ENCODE measurements at regions not wholly inside any gene's neighbourhood (a gene's known extent, or its start where the extent isn't known, plus 50 kb on each side); places are given as distances from the start of the nearest gene placed in this dataset.
"Not testable (repeated sequence)": the region's sequence is repeated elsewhere in the genome, so short reads cannot be mapped to it uniquely, and the experiment has no call there.

- H3K36me3 ChIP-seq (ENCODE audit: control insufficient read depth in 2 of 2, insufficient read depth in 2 of 2, low read length in 2 of 2): no peaks in the 10 kb centered on the region
- H3K4me3 ChIP-seq (ENCODE audit: low read length in 2 of 2): no peak overlapping the region
- H3K4me1 ChIP-seq (ENCODE audit: control insufficient read depth, insufficient read depth, low read length): no peaks in the 10 kb centered on the region
- H3K27me3 ChIP-seq (ENCODE audit: control insufficient read depth in 1 of 2, insufficient read depth in 2 of 2, low read length in 2 of 2): no peaks in the 10 kb centered on the region
- H3K9me3 ChIP-seq (ENCODE audit: control insufficient read depth in 2 of 2, low read length in 2 of 2): peaks cover 0 to 4% of the 10 kb centered on the region in 2 donors
- H3K9ac ChIP-seq (ENCODE audit: low read length in 2 of 2): no peak overlapping the region
- H3K27ac ChIP-seq (ENCODE audit: low read length): no peak overlapping the region
Measured at GRCh38 chr5:123709422-123709821, 197.4 kb downstream of the CSNK1G3 start.

GRCh38 chr5:123708074-123708806 is 196.3 kb downstream of the CSNK1G3 start:
- H3K4me1 ChIP-seq (ENCODE audit: control insufficient read depth, insufficient read depth, low read length): no peaks in the 10 kb centered on the region
- no peak overlapping the region for H3K4me3 ChIP-seq (ENCODE audit: low read length in 2 of 2)
- no peaks in the 10 kb centered on the region for H3K36me3 ChIP-seq (ENCODE audit: control insufficient read depth in 2 of 2, insufficient read depth in 2 of 2, low read length in 2 of 2)
- H3K27ac ChIP-seq (ENCODE audit: low read length): no peak overlapping the region
- H3K9me3 ChIP-seq (ENCODE audit: control insufficient read depth in 2 of 2, low read length in 2 of 2): peaks cover 0 to 4% of the 10 kb centered on the region in 2 donors
- no peaks in the 10 kb centered on the region for H3K27me3 ChIP-seq (ENCODE audit: control insufficient read depth in 1 of 2, insufficient read depth in 2 of 2, low read length in 2 of 2)
- H3K9ac ChIP-seq (ENCODE audit: low read length in 2 of 2): no peak overlapping the region

GRCh38 chr5:123706531-123706930 is 194.6 kb downstream of the CSNK1G3 start:
- Histone ChIP-seq H3K27me3 (ENCODE audit: control insufficient read depth in 1 of 2, insufficient read depth in 2 of 2, low read length in 2 of 2) (no peaks in the 10 kb centered on the region), H3K36me3 (ENCODE audit: control insufficient read depth in 2 of 2, insufficient read depth in 2 of 2, low read length in 2 of 2) (no peaks in the 10 kb centered on the region), H3K4me1 (ENCODE audit: control insufficient read depth, insufficient read depth, low read length) (no peaks in the 10 kb centered on the region), H3K9me3 (ENCODE audit: control insufficient read depth in 2 of 2, low read length in 2 of 2) (peaks cover 0 to 4% of the 10 kb centered on the region in 2 donors), H3K9ac (ENCODE audit: low read length in 2 of 2) (no peak overlapping the region), H3K27ac (ENCODE audit: low read length) (no peak overlapping the region), H3K4me3 (ENCODE audit: low read length in 2 of 2) (no peak overlapping the region)

- Histone ChIP-seq H3K27ac (ENCODE audit: low read length) (no peak overlapping the region), H3K27me3 (ENCODE audit: control insufficient read depth in 1 of 2, insufficient read depth in 2 of 2, low read length in 2 of 2) (no peaks in the 10 kb centered on the region), H3K9me3 (ENCODE audit: control insufficient read depth in 2 of 2, low read length in 2 of 2) (peaks cover 0 to 4% of the 10 kb centered on the region in 2 donors), H3K9ac (ENCODE audit: low read length in 2 of 2) (no peak overlapping the region), H3K36me3 (ENCODE audit: control insufficient read depth in 2 of 2, insufficient read depth in 2 of 2, low read length in 2 of 2) (no peaks in the 10 kb centered on the region), H3K4me3 (ENCODE audit: low read length in 2 of 2) (no peak overlapping the region), H3K4me1 (ENCODE audit: control insufficient read depth, insufficient read depth, low read length) (no peaks in the 10 kb centered on the region)
Measured at GRCh38 chr5:123705741-123706140, 193.8 kb downstream of the CSNK1G3 start.

- H3K4me1 ChIP-seq (ENCODE audit: control insufficient read depth, insufficient read depth, low read length): peaks cover 8% of the 10 kb centered on the region
- H3K36me3 ChIP-seq (ENCODE audit: control insufficient read depth in 2 of 2, insufficient read depth in 2 of 2, low read length in 2 of 2): no peaks in the 10 kb centered on the region
- no peak overlapping the region for H3K9ac ChIP-seq (ENCODE audit: low read length in 2 of 2)
- no peak overlapping the region for H3K4me3 ChIP-seq (ENCODE audit: low read length in 2 of 2)
- H3K27ac ChIP-seq (ENCODE audit: low read length): peak overlapping the region; percentile 56
- H3K9me3 ChIP-seq (ENCODE audit: control insufficient read depth in 2 of 2, low read length in 2 of 2): no peaks in the 10 kb centered on the region
- H3K27me3 ChIP-seq (ENCODE audit: control insufficient read depth in 1 of 2, insufficient read depth in 2 of 2, low read length in 2 of 2): no peaks in the 10 kb centered on the region
Measured at GRCh38 chr5:123701511-123702200, 189.7 kb downstream of the CSNK1G3 start.

- peak overlapping the region in 1 of 2 donors; percentile 18 for H3K9ac ChIP-seq (ENCODE audit: low read length in 2 of 2)
- H3K4me3 ChIP-seq (ENCODE audit: low read length in 2 of 2): no peak overlapping the region
- peaks cover 12% of the 10 kb centered on the region for H3K4me1 ChIP-seq (ENCODE audit: control insufficient read depth, insufficient read depth, low read length)
- H3K36me3 ChIP-seq (ENCODE audit: control insufficient read depth in 2 of 2, insufficient read depth in 2 of 2, low read length in 2 of 2): no peaks in the 10 kb centered on the region
- no peaks in the 10 kb centered on the region for H3K9me3 ChIP-seq (ENCODE audit: control insufficient read depth in 2 of 2, low read length in 2 of 2)
- H3K27ac ChIP-seq (ENCODE audit: low read length): peak overlapping the region; percentile 56
- no peaks in the 10 kb centered on the region for H3K27me3 ChIP-seq (ENCODE audit: control insufficient read depth in 1 of 2, insufficient read depth in 2 of 2, low read length in 2 of 2)
Measured at GRCh38 chr5:123700624-123701287, 188.8 kb downstream of the CSNK1G3 start.

- no peak overlapping the region for H3K4me3 ChIP-seq (ENCODE audit: low read length in 2 of 2)
- no peaks in the 10 kb centered on the region for H3K9me3 ChIP-seq (ENCODE audit: control insufficient read depth in 2 of 2, low read length in 2 of 2)
- no peak overlapping the region for H3K9ac ChIP-seq (ENCODE audit: low read length in 2 of 2)
- peak overlapping the region; percentile 53 for H3K27ac ChIP-seq (ENCODE audit: low read length)
- no peaks in the 10 kb centered on the region for H3K27me3 ChIP-seq (ENCODE audit: control insufficient read depth in 1 of 2, insufficient read depth in 2 of 2, low read length in 2 of 2)
- no peaks in the 10 kb centered on the region for H3K36me3 ChIP-seq (ENCODE audit: control insufficient read depth in 2 of 2, insufficient read depth in 2 of 2, low read length in 2 of 2)
- H3K4me1 ChIP-seq (ENCODE audit: control insufficient read depth, insufficient read depth, low read length): peaks cover 12% of the 10 kb centered on the region
Measured at GRCh38 chr5:123699571-123699970, 187.6 kb downstream of the CSNK1G3 start.

GRCh38 chr5:123698937-123699336 is 187.0 kb downstream of the CSNK1G3 start:
- not testable (repeated sequence) for H3K27me3 ChIP-seq (ENCODE audit: control insufficient read depth in 1 of 2, insufficient read depth in 2 of 2, low read length in 2 of 2); H3K9me3 ChIP-seq (ENCODE audit: control insufficient read depth in 2 of 2, low read length in 2 of 2); H3K36me3 ChIP-seq (ENCODE audit: control insufficient read depth in 2 of 2, insufficient read depth in 2 of 2, low read length in 2 of 2); H3K9ac ChIP-seq (ENCODE audit: low read length in 2 of 2); H3K27ac ChIP-seq (ENCODE audit: low read length); H3K4me3 ChIP-seq (ENCODE audit: low read length in 2 of 2)
- peaks cover 12% of the 10 kb centered on the region for H3K4me1 ChIP-seq (ENCODE audit: control insufficient read depth, insufficient read depth, low read length)

- no peaks in the 10 kb centered on the region for H3K36me3 ChIP-seq (ENCODE audit: control insufficient read depth in 2 of 2, insufficient read depth in 2 of 2, low read length in 2 of 2)
- H3K4me1 ChIP-seq (ENCODE audit: control insufficient read depth, insufficient read depth, low read length): peaks cover 12% of the 10 kb centered on the region
- no peaks in the 10 kb centered on the region for H3K27me3 ChIP-seq (ENCODE audit: control insufficient read depth in 1 of 2, insufficient read depth in 2 of 2, low read length in 2 of 2)
- H3K4me3 ChIP-seq (ENCODE audit: low read length in 2 of 2): peak overlapping the region in 1 of 2 donors; percentile 17
- no peak overlapping the region for H3K9ac ChIP-seq (ENCODE audit: low read length in 2 of 2)
- no peaks in the 10 kb centered on the region for H3K9me3 ChIP-seq (ENCODE audit: control insufficient read depth in 2 of 2, low read length in 2 of 2)
- peak overlapping the region; percentile 11 for H3K27ac ChIP-seq (ENCODE audit: low read length)
Measured at GRCh38 chr5:123696921-123697341, 185.0 kb downstream of the CSNK1G3 start.

GRCh38 chr5:123690821-123691220 is 178.8 kb downstream of the CSNK1G3 start:
- Histone ChIP-seq H3K27me3 (ENCODE audit: control insufficient read depth in 1 of 2, insufficient read depth in 2 of 2, low read length in 2 of 2) (no peaks in the 10 kb centered on the region), H3K4me1 (ENCODE audit: control insufficient read depth, insufficient read depth, low read length) (no peaks in the 10 kb centered on the region), H3K36me3 (ENCODE audit: control insufficient read depth in 2 of 2, insufficient read depth in 2 of 2, low read length in 2 of 2) (no peaks in the 10 kb centered on the region), H3K4me3 (ENCODE audit: low read length in 2 of 2) (no peak overlapping the region), H3K9me3 (ENCODE audit: control insufficient read depth in 2 of 2, low read length in 2 of 2) (no peaks in the 10 kb centered on the region), H3K9ac (ENCODE audit: low read length in 2 of 2) (no peak overlapping the region), H3K27ac (ENCODE audit: low read length) (no peak overlapping the region)

Data from stomach smooth muscle (tissue), 2 donors.